Stimulated activated CD8-positive, alpha-beta memory T cell treated with anti-CD3 and anti-CD28 coated beads, Interleukin-2, amount 100 ng/mL, for 1 hour (primary cell): ENCODE measurements at regions not wholly inside any gene's neighbourhood (a gene's known extent, or its start where the extent isn't known, plus 50 kb on each side); places are given as distances from the start of the nearest gene placed in this dataset.

Experiments
- DNase-seq, 2 donors: peaks; one replicate each; pipeline ENCODE4 v3.0.0-alpha.2; 2020; ENCODE audit warnings: low read depth in 2 of 2

DNA sequence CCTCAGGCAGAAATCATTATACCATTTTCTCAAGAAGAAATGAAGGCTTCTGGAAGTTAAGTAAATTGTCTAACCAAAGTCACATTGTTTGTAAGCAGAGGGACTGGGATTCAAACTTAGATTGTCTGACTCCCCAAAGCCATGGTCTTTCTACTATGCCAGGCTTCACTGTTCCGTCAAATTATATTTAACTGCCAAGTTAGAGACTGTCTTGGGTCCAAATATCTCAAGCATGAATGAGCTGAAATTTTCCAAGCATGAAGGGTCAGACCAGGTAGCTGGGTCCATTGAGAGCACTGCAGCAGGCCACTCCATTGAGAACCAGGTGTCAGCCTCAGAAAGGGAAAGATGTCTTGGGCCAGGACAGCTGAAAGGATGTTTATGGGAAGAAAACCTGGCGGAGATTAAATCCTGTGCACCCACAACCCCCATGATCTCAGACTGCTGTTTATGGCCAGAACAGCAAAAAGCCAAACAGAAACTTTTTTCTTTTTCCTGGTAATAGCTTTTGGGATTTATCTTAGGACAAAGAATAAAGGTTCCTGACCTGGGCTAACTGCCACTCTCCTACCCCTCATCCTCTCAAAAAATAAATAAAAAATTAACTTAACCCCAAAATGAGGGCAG lies 612.3 kb downstream of the INSC start:
- DNase-seq = no peak

DNA sequence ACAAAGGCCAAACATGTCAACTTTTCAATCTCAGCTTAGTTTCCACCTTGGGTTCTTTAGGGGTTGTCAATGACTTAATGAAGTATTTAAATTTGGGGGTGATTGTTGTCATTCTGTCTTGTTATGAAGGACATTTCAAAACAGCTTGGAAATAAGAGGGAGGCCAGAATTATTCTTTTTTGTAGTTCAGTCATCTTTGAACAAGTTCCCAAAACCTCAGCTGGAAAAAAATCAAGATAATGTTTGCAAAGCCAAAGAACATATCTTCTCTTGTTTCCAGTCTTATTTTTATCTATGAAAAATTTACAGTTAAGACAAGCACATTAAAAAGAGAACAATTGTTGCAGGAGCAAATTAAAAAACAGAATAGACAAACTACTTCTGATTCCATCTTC lies 612.8 kb downstream of the INSC start:
- no peak for DNase-seq

DNA sequence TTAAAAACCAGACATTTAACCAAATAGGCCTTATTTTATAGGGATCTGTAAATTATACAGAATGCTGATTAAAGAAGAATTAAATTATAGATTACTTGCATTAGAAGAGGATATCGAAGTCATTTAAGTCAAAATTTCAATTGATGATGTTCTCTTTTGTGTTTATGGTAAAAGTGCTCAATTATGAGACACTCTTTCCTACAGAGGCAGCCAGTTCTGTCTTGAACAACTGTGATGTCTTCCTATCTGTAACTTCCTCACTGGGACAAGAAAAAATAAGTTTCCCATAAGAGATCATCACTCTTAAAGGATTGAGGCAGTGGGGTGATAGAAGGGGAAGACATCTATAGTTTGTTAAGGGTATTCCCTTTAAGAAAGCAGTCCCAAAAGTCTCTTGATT lies 613.5 kb downstream of the INSC start:
- DNase-seq = no peak

DNA sequence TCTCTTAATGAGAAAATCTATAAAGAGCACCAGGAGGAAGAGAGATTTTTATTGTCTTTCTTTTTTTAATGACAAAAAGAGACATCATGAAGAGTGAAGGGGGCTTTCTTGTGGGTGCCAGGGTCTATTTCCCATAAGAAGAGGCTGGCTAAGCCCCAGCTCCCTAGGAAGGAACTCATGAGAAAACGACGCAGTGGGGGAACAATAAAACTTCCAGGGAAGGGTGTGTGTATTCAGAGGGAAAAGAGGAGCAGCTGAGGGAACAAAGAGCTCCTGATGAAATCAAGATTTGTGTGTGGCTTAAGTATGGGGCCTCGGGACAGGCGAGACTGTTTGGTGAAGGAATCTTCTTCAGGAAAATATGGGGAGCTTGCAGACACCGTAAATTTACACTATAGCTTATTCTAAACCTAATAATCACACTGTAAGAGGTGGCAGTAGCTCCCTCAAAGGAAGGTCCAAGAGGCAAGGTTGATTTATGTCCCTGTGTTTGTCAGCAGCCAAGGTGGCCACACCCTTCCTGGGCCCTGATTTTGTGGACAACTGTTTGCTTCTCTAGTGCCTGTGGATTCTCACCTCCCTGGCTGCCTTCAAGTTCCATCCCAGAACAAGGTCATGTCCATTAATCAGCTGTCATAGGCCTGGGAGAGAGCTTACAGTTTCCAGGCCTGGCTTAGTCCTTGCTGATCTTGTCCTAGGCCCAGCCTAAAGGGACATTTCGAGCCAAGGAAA lies 615.7 kb downstream of the INSC start:
- DNase-seq = no peak

DNA sequence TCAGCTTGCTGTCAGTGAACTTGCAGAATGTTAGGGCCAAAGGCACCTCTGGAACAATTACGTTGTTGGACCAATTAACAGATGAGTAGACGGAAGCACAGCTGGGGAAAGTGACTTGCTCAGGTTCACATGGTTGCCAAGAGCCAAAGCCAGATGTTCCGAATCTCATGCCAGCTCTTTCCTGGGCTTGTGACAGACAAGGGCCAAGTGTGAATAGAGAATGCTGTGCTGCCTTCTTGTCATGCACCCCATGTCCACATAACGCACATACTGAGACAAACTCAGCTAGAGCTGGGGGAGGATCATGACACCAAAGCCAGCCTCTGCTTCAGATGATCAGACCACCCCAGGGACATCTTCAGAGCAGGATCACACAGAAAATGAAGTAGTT lies 616.3 kb downstream of the INSC start:
- DNase-seq = no peak

DNA sequence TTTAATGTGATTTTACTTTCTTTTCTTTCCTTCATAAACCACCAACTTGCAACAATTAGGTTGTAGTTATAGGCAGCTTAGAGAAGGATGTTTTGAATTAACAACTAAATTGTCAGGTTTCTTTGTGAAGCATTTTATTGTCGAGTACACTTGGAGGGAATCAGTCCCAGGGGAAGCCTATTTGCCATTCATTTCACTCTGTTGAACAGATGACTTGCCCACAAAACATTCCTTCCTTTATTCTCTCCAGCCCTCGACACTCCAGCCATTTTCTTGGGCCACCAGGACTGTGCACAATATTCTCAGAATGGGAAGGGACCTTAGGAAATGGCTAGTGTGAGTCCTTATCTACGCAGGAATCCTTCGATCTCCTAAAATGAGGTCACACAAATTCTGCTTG lies 620.6 kb downstream of the SOX6 start:
- DNase-seq = no peak

DNA sequence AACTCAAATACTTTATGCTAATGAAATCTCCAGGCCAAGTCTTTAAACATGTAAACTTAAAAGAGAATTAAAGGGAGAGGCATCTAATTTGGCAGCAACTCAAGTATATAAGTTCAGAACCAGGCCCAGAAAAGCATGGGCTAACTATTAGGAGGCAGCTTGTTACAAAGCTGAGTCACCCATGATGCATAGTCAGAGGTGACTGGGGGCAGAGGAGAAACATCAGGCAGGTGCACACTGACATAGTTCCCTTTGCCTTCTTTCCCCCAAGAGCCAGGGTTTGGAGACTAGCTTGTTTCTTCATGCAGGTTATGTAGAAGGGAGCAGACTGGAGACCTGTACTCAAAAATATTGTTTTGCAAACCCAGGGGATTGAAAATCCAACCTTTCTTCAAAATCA lies 619.0 kb downstream of the SOX6 start:
- DNase-seq = no peak

DNA sequence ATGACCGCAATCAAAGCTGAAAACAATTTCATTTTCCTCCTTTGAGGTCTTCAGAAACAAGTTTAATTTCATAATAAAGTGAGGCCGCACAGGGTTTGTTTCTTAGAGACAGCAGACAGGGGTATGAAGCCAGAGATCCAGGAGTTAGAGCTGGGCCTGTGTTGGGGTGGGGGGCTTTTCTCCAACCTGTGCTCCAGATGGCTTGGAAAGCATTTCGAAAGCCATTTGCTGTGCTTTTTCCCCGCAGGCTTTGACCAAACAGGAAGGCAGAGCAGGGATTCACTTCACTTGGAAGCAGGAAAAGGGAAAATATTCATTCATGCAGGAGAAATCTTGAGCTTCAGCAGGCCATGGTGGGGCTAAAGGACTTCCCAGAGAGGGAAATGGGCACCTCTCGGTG lies 617.4 kb downstream of the SOX6 start:
- DNase-seq = no peak

DNA sequence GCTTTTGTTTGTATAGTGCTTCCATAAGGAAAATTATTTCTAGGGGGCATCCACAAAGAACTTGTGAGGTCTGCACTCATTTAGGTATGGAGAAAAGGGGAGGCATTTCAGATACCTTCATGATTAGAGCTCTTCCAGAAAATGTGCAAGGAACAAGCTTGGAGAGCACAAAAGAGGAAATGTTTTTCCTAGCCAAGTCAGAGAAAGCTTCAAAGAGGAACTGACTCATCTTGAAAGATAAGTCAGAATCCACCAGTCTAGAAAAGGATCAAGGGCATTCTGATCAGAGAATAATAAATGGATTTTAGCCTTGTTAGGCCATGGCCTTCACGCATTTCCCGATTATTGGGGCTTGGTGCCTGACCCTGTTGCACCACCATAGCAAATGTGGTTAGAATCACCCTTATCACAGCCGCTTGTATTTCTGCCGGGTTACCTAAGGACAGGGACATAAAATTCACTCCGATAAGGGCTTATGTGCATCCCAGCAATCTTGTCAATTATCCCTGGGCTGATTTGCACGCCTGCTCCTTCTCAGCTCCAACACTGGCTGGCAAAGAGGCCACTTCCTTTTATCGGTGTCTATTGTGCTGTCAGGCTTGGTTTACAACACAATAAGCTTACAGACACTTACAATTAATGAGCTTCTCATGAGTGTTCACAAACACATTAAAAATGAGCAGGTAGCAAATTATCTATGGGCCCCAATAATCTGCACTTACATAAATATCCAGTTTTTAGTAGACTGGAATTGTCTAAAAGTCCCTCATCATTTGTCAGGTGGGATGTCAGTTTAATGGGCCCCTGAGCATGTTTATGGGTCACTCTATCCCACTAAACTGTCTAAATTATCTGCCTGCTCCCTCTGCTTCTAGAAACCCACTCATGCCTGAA lies 613.5 kb downstream of the SOX6 start:
- DNase-seq = no peak

DNA sequence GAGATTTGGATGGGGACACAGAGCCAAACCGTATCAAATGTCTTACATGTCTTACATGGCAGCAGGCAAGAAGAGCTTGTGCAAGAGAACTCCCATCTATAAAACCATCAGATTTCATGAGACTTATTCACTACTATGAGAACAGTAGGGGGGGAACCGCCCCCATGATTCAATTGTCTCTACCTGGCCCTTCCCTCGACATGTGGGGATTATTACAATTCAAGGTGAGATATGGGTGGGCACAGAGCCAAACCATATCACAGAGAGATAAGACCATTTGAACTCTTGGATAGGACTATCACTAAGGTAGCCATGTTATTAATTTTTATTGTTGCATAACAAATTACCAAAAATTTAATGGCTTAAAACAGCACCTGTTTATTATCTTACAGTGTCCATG lies 611.7 kb downstream of the SOX6 start:
- no peak for DNase-seq

DNA sequence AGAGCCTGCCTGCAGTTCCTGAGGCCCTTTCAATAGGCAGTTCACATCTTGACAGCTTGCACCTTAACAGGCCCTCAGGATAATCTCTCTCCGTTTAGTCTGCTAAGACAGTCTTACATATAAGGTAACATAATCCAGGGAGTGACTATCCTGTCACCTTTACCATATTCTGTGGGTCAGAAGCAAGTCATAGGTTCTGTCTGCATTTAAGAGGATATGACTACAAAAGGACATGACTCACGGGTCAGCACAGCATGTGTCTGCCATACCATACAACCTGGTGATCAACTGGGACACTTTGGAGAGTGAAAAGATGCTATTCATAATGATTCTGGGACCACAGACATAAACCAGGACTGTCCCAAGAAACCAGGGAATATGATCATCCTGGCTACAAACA lies 611.1 kb downstream of the SOX6 start:
- DNase-seq = no peak

DNA sequence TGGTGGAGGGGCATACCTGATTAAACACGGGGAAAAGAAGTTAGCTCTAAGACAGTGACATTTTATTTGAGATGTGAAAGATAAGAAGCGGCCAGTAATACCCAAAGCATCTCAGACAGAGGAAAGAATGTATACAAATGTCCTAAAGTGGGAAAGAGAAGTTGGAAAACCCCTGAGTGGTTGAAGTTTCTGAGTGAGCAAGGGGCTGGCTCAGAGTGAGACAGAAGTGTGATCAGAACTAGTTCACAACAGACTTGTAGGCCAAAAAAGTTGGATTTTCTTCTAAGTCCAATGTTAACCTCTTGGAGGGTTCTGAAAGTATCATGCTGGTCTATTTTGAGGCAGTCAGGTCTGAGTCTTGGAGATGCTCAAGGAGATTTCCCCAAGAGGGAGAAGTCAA lies 608.7 kb downstream of the SOX6 start:
- no peak for DNase-seq

DNA sequence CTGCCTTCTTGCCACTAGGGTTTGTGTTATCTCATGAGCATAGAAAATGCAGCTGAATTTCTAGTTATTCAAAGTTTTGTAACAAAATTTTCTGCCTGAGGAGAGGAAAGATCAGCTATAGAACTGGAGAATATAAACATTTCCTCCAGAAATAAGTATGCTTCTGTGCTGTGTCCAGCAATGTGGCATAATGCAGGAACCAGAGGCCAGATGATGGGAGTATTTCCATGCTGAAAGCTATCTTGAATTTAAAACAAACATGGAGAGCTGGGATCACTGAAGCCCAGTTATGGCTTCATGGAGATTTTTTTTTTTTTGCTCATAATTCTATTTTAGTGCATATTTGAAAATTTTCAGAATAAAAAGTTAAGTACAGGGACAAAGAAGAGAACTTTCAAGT lies 608.2 kb downstream of the SOX6 start:
- no peak for DNase-seq

DNA sequence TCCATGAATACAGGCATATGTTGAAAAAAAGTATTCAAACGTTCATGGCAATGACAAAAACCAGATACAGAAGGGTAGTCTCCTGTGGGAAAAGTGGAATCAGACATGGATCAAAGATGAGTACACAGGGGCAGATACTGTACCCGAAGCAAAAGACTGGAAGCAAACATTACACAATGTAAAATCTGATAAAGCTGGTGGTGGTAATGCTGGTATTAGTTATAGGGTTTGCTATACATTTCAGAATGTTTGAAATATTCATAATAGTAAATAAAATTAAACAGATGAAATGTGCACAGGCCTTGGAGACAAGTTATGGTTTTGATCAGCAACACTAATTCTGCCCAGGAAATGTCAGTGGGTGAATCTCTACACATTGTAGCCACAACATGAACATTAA lies 607.6 kb downstream of the SOX6 start:
- no peak for DNase-seq

DNA sequence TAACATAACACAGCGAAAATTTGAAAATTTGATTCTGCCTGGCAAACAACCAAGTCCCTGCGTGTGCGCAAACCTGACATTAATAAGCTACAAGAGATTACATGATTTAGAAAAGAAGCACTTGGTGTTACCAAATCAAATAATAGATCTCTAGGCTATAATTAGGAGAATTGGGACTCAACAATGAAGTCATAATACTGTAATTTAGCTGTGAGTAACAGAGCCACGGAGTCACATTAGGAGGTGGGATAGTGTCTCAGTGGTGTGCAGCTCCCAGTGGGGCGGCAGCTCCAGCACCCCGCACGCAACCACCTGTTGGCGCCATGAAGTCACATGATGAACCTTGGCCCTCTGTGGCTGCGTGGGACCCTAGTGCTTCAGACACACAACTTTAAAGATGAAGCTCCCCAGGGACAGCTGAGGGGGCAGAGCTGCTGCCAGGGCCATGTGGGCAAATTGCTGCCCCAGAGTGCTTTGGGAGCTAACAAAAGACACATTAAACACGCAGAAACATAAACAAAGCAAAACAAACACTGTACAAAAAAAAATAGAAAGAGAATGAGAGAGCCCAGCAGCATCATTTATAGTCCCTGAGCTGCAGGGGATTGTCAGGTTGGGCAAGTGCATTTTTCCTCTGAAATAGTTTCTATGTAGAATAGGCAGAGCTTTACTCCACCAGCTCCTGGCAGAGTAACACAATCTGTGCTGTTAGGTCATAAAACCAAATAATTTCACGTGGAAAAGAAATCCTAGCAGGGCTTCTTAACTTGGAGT lies 605.6 kb downstream of the SOX6 start:
- no peak for DNase-seq

DNA sequence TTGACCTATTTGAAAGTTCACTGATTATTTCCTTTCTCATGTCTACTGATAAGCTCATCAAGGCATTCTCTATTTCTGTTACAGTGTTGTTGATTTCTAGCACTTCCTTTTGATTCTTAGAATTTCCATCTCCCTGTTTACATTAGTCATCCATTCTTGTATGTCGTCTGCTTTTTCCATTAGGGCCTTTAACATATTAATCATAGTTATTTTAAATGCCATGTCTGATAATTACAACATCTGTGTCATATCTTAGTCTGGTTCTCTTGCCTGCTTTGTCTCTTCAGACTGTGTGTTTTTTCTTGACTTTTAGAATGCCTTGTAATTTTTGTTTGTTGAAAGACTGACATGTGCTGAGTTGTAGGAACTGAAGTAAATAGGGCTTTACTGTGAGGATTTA lies 602.1 kb downstream of the SOX6 start:
- DNase-seq = no peak

DNA sequence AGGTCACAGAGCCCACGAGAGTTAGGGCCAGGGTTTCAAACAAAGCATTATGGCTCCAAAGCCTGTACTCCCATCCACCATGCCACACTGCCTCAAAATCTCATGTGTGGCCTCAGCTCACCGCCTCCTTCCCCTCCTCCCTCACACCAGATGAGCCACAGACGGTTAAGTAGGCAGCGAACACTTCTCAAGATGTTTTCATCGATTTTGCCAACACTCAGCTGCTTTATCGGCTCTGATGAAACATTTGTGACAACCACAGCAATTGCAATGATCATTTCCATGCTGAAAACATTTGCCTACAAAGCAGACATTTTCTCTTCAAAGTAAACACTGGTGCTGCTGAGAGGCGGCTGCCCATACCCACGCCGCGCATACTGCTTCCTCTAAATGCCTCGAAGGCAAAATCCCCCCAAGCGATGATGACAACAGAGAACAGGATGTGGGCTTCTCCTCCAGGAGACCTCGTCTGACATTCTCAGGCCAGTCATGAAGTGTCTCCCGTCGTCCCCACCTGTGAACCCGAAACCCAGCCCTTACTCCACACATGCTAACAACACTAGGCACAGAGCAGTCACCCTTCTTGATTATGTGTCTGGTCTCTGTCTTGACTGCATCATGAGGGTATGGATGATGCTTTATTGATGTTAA lies 599.2 kb downstream of the SOX6 start:
- DNase-seq = no peak

DNA sequence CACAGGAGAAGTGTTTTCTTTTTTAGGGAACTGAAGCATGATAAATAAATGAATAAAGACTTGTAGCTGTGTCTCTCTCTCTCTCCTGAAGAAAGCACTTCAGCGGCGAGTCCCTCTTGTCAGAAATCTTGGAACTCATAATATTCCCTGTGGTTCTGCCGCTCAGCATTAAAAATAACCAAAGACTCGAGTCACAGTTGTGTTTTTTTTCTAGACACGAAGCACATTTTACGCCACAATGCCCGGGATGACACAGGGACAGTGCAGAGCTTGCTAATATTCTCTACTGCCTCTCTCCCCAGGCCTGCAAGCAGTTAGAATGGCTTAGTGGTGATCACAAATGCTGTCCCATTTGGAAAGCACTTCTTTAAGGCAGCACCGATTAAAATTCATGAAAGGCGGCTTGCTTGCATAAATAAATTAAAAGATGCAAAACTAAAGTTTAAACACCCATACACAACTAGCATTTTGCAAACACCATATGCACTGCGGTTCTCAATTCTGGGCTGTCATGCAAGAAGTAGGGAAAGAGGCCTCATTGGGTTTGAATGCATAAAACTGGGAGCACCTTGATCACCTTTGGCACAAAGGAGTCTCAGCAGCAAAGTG lies 597.4 kb downstream of the SOX6 start:
- no peak for DNase-seq

DNA sequence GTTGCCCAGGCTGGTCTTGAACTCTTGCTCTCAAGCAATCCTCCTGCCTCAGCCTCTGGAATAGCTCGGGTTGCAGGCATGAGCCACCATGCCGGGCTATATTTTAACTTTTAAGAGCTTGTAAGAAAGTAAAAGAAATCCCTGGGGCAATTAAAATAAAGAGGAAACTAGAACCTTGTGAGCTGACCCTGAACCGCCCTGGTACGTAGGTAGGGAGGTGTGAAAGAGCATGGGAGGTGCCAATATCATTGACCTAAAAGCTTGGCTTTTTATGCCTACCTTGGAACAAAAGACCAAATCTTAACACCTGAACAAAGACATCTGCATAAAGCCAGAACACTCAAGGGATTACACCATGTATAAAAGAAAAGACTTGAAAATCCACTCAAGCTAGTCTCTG lies 595.1 kb downstream of the SOX6 start:
- DNase-seq = no peak

DNA sequence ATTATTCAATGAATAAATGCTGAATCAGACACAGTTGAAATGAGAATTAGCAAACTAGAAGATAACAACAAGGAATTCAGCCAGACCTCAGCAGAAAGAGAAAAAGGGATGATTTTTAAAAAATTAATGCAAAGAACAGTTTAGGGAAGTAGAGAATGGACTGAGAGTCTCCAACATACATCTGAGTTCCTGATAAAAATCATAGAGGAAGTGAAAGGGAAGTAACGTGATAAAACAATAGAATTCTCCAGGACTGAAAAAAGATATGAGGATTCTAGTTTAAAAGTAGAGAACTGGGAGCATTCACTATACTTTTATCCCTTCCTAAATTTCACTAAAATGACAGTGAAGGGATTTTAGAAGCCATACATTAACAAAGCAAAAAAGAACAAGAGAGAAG lies 592.0 kb downstream of the SOX6 start:
- no peak for DNase-seq

DNA sequence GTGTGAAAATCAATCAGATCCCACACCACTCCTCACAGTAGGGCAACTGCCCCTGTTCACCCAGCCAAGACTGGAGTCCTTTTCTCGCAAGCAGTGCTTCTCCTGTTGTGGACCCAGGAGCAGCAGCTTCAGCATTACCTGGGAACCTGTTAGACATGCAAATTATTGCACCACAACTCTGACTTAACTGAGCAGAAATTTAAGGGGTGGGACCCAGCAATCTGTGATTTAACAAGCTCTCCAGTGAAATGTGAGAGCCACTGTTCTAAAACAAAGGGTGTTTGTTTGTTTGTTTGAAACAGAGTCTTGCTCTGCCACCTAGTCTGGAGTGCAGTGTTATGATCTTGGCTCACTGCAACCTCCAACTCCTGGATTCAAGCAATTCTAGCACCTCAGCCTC lies 591.4 kb downstream of the SOX6 start:
- no peak for DNase-seq
